ENCODE measurements at regions not wholly inside any gene's neighbourhood (a gene's known extent, or its start where the extent isn't known, plus 50 kb on each side); places are given as distances from the start of the nearest gene placed in this dataset.

DNA sequence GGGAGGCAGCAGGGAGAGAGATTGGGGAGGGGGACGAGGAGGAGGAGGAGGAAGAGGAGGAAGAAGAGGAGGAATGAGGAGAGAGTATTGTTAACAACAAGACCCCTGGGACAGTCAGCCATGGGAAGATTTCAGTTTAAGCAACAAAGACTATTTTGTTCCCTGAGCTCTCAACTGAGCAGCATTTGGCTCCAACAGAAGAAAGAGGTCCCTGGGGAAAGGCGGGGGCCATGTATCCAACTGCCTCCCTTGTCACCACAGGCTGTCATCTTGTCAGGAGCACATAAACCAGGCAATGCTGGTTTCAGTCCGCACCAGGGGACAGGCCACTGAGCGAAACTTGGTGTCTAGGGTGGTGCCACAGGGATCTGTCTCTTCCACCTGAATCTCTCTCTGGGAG lies 316.1 kb downstream of the TLE1 start:
- no peak overlapping the region for H3K27ac ChIP-seq
- no peaks in the 10 kb centered on the region for H3K9me3 ChIP-seq
- no peaks in the 10 kb centered on the region for H3K4me1 ChIP-seq
- H3K4me3 ChIP-seq = no peak overlapping the region
- H3K36me3 ChIP-seq = no peaks in the 10 kb centered on the region
- DNase-seq (no peak), ATAC-seq (no peak)
- intact Hi-C loops (cut with DNase I) = no loop called here
- H3K27me3 ChIP-seq = no peaks in the 10 kb centered on the region
- TF ChIP-seq CTCF (IDR thresholded peaks at IDR 0.05) = no peak

DNA sequence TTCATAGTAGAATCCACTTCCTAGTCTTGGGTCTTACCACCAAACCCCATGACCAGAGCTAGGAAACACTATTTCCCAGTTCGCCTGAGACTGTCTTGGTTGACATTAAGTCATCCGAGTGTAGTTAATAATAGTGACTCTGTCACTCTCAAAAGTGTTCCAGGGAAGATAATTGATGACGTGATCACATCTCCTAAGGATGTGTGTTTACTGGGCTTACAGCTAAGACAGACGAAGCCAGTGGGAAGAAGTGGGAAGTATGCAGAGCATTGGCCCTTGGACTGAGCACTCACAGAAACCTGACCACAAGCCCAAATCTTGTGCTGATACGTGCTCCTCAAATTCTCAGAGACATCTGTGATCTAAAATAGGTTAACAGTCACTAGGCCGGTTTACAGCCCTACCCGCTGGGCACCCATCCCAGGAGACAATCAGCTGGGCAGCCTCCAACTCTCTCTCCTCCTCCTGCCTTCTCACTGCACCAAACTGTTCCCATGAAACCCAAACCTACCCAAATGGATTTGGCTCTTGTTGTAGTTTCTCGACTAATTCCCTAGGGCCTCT lies 316.6 kb downstream of the TLE1 start:
- no peaks in the 10 kb centered on the region for H3K27me3 ChIP-seq
- H3K27ac ChIP-seq = no peak overlapping the region
- no peaks in the 10 kb centered on the region for H3K9me3 ChIP-seq
- ATAC-seq = no peak
- no peaks in the 10 kb centered on the region for H3K36me3 ChIP-seq
- intact Hi-C loops (cut with DNase I) = no loop called here
- no peaks in the 10 kb centered on the region for H3K4me1 ChIP-seq
- H3K4me3 ChIP-seq = no peak overlapping the region
- TF ChIP-seq CTCF (IDR thresholded peaks at IDR 0.05) = no peak
- DNase-seq = no peak

GRCh38 chr9:81371824-81372223 lies 317.5 kb downstream of the TLE1 start:
- no peaks in the 10 kb centered on the region for H3K9me3 ChIP-seq
- intact Hi-C loops (cut with DNase I) = no loop called here
- no peak for ATAC-seq
- no peaks in the 10 kb centered on the region for H3K4me1 ChIP-seq
- TF ChIP-seq CTCF (IDR thresholded peaks at IDR 0.05) = no peak
- no peaks in the 10 kb centered on the region for H3K36me3 ChIP-seq
- no peak overlapping the region for H3K27ac ChIP-seq
- DNase-seq = no peak
- no peak overlapping the region for H3K4me3 ChIP-seq
- H3K27me3 ChIP-seq = no peaks in the 10 kb centered on the region

- H3K27me3 ChIP-seq = no peaks in the 10 kb centered on the region
- intact Hi-C loops (cut with DNase I) = no loop called here
- no peak overlapping the region for H3K4me3 ChIP-seq
- DNase-seq = no peak
- no peaks in the 10 kb centered on the region for H3K36me3 ChIP-seq
- no peaks in the 10 kb centered on the region for H3K4me1 ChIP-seq
- peaks cover 0 to 6% of the 10 kb centered on the region in 2 donors for H3K9me3 ChIP-seq
- H3K27ac ChIP-seq = no peak overlapping the region
- no peak for ATAC-seq
- no peak for TF ChIP-seq CTCF (IDR thresholded peaks at IDR 0.05)
These were observed 318.7 kb downstream of the TLE1 start for GRCh38 chr9:81370650-81371049.

DNA sequence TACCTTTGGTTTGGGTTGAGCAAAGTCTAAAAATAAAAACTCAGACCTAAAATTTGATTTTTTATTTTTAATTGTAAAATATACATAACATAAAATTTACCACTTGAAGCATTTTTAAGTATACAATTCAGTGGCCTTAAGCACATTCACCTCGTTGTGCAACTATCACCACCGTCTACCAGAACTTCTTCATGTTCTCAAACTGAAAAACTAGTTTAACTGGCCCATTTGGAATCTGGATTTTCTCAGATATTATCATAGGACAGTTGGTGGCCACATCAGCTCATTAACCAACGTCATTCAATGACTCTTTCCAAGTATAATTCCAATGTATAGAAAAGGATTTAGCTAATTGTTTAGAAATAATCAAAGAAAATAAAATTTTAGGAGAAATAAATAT lies 319.3 kb downstream of the TLE1 start:
- H3K4me3 ChIP-seq = no peak overlapping the region
- DNase-seq = no peak
- intact Hi-C loops (cut with DNase I) = no loop called here
- no peaks in the 10 kb centered on the region for H3K27me3 ChIP-seq
- no peak overlapping the region for H3K27ac ChIP-seq
- peaks cover 0 to 10% of the 10 kb centered on the region in 2 donors for H3K9me3 ChIP-seq
- no peaks in the 10 kb centered on the region for H3K4me1 ChIP-seq
- H3K36me3 ChIP-seq = no peaks in the 10 kb centered on the region
- TF ChIP-seq CTCF (IDR thresholded peaks at IDR 0.05) = no peak
- ATAC-seq = no peak

All from left lung (tissue), 4 donors.